ENCODE measurements at regions not wholly inside any gene's neighbourhood (a gene's known extent, or its start where the extent isn't known, plus 50 kb on each side); places are given as distances from the start of the nearest gene placed in this dataset.

- TF ChIP-seq, protein P1, sequence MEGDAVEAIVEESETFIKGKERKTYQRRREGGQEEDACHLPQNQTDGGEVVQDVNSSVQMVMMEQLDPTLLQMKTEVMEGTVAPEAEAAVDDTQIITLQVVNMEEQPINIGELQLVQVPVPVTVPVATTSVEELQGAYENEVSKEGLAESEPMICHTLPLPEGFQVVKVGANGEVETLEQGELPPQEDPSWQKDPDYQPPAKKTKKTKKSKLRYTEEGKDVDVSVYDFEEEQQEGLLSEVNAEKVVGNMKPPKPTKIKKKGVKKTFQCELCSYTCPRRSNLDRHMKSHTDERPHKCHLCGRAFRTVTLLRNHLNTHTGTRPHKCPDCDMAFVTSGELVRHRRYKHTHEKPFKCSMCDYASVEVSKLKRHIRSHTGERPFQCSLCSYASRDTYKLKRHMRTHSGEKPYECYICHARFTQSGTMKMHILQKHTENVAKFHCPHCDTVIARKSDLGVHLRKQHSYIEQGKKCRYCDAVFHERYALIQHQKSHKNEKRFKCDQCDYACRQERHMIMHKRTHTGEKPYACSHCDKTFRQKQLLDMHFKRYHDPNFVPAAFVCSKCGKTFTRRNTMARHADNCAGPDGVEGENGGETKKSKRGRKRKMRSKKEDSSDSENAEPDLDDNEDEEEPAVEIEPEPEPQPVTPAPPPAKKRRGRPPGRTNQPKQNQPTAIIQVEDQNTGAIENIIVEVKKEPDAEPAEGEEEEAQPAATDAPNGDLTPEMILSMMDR (IDR thresholded peaks at IDR 0.05; ENCODE audit: insufficient read depth, low read length) = no peak
- TF ChIP-seq SPI1 (IDR thresholded peaks at IDR 0.05; ENCODE audit: borderline replicate concordance, low read depth) (no peak), POLR2AphosphoS5 (IDR thresholded peaks at IDR 0.05; ENCODE audit: low read depth) (no peak), GABPA (IDR thresholded peaks at IDR 0.05; ENCODE audit: low read depth) (no peak)
- TF ChIP-seq, protein P2, sequence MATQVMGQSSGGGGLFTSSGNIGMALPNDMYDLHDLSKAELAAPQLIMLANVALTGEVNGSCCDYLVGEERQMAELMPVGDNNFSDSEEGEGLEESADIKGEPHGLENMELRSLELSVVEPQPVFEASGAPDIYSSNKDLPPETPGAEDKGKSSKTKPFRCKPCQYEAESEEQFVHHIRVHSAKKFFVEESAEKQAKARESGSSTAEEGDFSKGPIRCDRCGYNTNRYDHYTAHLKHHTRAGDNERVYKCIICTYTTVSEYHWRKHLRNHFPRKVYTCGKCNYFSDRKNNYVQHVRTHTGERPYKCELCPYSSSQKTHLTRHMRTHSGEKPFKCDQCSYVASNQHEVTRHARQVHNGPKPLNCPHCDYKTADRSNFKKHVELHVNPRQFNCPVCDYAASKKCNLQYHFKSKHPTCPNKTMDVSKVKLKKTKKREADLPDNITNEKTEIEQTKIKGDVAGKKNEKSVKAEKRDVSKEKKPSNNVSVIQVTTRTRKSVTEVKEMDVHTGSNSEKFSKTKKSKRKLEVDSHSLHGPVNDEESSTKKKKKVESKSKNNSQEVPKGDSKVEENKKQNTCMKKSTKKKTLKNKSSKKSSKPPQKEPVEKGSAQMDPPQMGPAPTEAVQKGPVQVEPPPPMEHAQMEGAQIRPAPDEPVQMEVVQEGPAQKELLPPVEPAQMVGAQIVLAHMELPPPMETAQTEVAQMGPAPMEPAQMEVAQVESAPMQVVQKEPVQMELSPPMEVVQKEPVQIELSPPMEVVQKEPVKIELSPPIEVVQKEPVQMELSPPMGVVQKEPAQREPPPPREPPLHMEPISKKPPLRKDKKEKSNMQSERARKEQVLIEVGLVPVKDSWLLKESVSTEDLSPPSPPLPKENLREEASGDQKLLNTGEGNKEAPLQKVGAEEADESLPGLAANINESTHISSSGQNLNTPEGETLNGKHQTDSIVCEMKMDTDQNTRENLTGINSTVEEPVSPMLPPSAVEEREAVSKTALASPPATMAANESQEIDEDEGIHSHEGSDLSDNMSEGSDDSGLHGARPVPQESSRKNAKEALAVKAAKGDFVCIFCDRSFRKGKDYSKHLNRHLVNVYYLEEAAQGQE (IDR thresholded peaks at IDR 0.05; ENCODE audit: insufficient replicate concordance, low read depth) = no peak
- H3K27me3 ChIP-seq (ENCODE audit: insufficient read depth, poor library complexity, severe bottlenecking) = no peaks in the 10 kb centered on the region
- H3K27ac ChIP-seq (replicated peaks) = no peak overlapping the region
- DNase-seq (ENCODE audit: low read depth in 1 of 2, low spot score in 1 of 2) = no peak
- no peak overlapping the region for H3K4me3 ChIP-seq (replicated peaks; ENCODE audit: insufficient read depth, low read length)
Measured at GRCh38 chr5:27733237-27733636, 694.9 kb upstream of the CDH9 start.

GRCh38 chr5:27727254-27727653, 688.9 kb upstream of the CDH9 start:
- DNase-seq (ENCODE audit: low read depth in 1 of 2, low spot score in 1 of 2) = no peak
- Histone ChIP-seq H3K27ac (replicated peaks) (no peak overlapping the region), H3K27me3 (ENCODE audit: insufficient read depth, poor library complexity, severe bottlenecking) (no peaks in the 10 kb centered on the region), H3K4me3 (replicated peaks; ENCODE audit: insufficient read depth, low read length) (no peak overlapping the region)
- TF ChIP-seq GABPA (IDR thresholded peaks at IDR 0.05; ENCODE audit: low read depth) = no peak
- TF ChIP-seq, protein P1 (IDR thresholded peaks at IDR 0.05; ENCODE audit: insufficient read depth, low read length) = no peak
- TF ChIP-seq, protein P2 (IDR thresholded peaks at IDR 0.05; ENCODE audit: insufficient replicate concordance, low read depth) = no peak
- TF ChIP-seq POLR2AphosphoS5 (IDR thresholded peaks at IDR 0.05; ENCODE audit: low read depth) = no peak
- no peak for TF ChIP-seq SPI1 (IDR thresholded peaks at IDR 0.05; ENCODE audit: borderline replicate concordance, low read depth)

DNA sequence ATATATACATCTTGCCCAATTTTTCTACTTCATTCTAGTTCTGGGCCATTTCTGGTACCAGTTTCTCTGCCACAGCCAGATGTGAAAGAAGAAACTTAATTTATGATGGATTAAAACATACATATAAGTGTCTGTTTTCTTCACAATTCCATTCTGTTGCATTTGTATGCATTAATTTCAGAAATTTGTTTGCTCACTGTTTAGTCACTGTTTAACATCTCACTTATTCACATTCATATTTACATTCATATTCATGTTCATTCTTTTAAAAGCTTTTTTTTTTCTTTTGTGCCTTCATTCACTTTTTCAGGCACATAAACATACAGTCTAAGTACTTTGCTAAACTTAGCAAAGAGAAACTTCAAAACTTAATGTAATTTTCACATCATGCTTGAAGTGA, 684.0 kb upstream of the CDH9 start:
- no peak overlapping the region for H3K27ac ChIP-seq (replicated peaks)
- TF ChIP-seq SPI1 (IDR thresholded peaks at IDR 0.05; ENCODE audit: borderline replicate concordance, low read depth) (no peak), GABPA (IDR thresholded peaks at IDR 0.05; ENCODE audit: low read depth) (no peak), POLR2AphosphoS5 (IDR thresholded peaks at IDR 0.05; ENCODE audit: low read depth) (no peak)
- TF ChIP-seq, protein P2 (IDR thresholded peaks at IDR 0.05; ENCODE audit: insufficient replicate concordance, low read depth) = no peak
- TF ChIP-seq, protein P1 (IDR thresholded peaks at IDR 0.05; ENCODE audit: insufficient read depth, low read length) = no peak
- no peak for DNase-seq (ENCODE audit: low read depth in 1 of 2, low spot score in 1 of 2)
- H3K4me3 ChIP-seq (replicated peaks; ENCODE audit: insufficient read depth, low read length) = no peak overlapping the region
- H3K27me3 ChIP-seq (ENCODE audit: insufficient read depth, poor library complexity, severe bottlenecking) = no peaks in the 10 kb centered on the region

Data from HL-60 (cell line).